ENCODE measurements at regions not wholly inside any gene's neighbourhood (a gene's known extent, or its start where the extent isn't known, plus 50 kb on each side); places are given as distances from the start of the nearest gene placed in this dataset.

DNA sequence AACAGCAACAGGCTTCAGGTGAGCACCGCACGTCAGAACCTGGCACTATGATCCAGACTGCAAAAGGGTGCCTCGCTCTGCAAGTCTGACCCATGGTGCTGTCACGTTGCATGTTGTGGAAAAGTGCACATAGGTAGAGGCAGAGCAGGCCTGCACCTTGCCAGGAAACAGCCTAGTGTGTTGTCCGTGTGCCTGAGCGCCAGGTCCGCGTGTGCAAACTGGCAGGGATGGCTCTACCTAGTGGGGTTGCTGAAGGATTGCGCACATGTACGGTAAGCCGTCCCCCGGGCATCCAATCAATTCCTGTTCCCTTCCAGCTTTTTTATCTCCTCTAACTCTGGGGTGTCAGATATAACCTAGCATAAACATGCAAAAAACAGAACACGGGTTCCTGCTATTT lies 219.5 kb downstream of the NXNL2 start:
- DNase-seq (ENCODE audit: low read depth), result no peak
- TF ChIP-seq, protein P1, sequence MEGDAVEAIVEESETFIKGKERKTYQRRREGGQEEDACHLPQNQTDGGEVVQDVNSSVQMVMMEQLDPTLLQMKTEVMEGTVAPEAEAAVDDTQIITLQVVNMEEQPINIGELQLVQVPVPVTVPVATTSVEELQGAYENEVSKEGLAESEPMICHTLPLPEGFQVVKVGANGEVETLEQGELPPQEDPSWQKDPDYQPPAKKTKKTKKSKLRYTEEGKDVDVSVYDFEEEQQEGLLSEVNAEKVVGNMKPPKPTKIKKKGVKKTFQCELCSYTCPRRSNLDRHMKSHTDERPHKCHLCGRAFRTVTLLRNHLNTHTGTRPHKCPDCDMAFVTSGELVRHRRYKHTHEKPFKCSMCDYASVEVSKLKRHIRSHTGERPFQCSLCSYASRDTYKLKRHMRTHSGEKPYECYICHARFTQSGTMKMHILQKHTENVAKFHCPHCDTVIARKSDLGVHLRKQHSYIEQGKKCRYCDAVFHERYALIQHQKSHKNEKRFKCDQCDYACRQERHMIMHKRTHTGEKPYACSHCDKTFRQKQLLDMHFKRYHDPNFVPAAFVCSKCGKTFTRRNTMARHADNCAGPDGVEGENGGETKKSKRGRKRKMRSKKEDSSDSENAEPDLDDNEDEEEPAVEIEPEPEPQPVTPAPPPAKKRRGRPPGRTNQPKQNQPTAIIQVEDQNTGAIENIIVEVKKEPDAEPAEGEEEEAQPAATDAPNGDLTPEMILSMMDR (IDR thresholded peaks at IDR 0.05; ENCODE audit: control insufficient read depth, extremely low read depth, insufficient read depth), result no peak
- no peak overlapping the region for H3K4me3 ChIP-seq (ENCODE audit: low read depth, low read length)

DNA sequence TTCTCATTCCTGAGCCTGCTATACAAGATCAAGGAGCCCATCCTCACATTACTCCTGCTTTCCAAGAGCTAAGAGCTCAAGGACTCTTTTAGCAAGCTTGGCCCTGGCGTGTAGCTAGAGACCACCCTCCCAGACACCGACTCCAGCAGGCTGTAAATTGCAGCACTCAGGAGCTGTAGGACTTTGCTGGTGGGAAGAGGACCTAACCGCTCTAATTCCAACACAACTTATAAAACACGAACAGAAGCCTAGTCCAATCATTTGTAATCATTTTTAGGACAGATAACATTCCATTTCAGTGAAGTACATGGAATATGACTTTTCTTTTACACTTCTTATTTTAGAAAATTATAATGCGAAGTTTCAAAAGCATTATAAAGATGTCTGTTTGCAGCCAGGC lies 219.9 kb downstream of the NXNL2 start:
- DNase-seq (ENCODE audit: low read depth), result no peak
- TF ChIP-seq, protein P1 (IDR thresholded peaks at IDR 0.05; ENCODE audit: control insufficient read depth, extremely low read depth, insufficient read depth), result no peak
- H3K4me3 ChIP-seq (ENCODE audit: low read depth, low read length), result no peak overlapping the region

DNA sequence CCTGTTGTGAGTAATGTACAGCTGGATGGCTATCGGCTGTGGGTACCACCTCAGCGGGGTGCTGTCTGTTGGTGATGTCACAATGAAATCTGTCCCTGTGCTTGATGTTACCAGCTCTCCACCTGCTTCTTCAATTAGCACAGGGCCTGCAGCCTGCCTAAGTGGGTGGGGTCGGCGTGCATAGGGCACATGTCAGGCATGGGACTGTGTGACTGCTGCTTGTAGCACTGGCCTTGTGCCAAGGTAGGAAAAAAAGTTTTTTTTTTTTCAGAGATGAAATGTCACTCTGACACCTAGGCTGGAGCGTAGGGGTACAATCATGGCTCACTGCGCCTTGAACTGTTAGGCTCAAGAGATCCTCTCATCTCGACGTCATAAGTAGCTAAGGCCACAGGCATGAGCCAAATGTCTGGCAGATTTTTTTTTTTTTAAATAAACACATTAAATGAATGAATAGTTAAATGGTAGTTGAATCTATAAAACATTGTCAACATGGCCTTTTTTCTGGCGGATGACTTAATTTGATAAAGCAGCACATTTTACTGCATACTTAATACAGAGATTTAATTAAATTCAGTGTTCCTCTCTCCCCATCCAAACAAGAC lies 222.5 kb downstream of the NXNL2 start:
- TF ChIP-seq, protein P1 (IDR thresholded peaks at IDR 0.05; ENCODE audit: control insufficient read depth, extremely low read depth, insufficient read depth), result no peak
- no peak for DNase-seq (ENCODE audit: low read depth)
- H3K4me3 ChIP-seq (ENCODE audit: low read depth, low read length), result no peak overlapping the region

DNA sequence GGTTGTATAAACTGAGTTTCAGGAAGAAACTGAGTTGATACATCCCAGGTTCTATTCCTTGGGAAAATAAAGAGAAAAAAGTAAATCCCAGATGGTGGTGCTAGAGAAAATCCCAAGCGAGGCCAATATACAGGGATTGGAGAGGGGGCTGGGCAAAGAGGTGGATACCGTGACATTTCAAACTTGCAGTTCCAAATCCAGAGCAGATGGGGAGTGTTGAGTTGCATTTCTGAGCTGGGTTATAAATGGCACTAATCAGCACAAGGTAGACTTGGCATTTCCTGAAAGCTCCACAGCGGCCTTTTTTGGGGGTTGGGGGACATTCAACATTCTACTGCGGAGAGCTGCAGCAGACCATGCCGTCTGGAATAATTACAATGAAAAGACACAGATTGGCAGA lies 224.4 kb downstream of the NXNL2 start:
- no peak for DNase-seq (ENCODE audit: low read depth)
- TF ChIP-seq, protein P1 (IDR thresholded peaks at IDR 0.05; ENCODE audit: control insufficient read depth, extremely low read depth, insufficient read depth), result no peak
- H3K4me3 ChIP-seq (ENCODE audit: low read depth, low read length), result no peak overlapping the region

DNA sequence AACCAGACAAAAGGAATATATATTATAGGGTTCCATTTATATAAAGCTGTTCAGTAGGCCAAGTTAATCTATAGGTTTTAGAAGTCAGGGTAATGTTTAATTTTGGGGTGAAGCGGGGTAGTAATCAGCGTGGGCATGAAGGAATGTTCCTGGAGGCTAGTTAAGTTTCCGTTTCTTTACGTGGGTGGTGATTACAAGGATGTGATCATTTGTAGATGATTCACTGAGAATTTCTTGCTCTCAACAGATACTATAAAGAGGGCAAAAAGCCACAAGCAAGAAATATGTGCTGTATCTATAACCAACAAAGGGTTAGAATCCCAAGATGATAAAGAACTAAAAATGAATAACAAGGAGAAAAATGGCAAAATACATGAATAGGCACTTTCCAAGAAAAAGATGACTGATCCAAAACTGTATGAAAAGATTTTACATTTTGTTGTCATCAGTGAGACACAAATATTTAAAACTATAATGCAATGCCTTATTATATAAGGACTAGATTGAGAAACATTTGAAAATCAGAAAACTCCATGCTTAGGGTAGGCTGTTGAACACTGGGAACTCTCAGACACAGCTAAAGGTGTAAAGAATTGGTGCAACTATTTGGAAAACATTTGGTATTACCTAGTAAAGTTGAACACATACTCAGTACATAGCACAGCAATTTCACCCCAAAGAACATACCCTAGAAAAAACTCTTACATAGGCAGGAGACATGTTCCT lies 224.3 kb upstream of the S1PR3 start:
- no peak for DNase-seq (ENCODE audit: low read depth)
- H3K4me3 ChIP-seq (ENCODE audit: low read depth, low read length), result no peak overlapping the region
- TF ChIP-seq, protein P1 (IDR thresholded peaks at IDR 0.05; ENCODE audit: control insufficient read depth, extremely low read depth, insufficient read depth), result no peak

DNA sequence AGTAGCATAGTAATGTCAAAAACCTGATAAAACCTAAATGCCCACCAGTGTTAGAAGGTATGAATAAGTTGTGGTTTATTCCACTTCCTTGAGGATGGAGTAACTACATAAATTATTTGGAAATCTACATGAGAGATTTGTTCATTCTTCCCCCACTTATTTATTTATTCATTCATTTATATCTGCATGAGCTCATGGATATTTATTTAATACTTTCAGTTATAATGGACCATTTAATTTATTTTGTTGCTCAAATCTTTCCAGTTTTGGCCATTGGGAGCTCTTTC lies 223.8 kb upstream of the S1PR3 start:
- H3K4me3 ChIP-seq (ENCODE audit: low read depth, low read length), result no peak overlapping the region
- TF ChIP-seq, protein P1 (IDR thresholded peaks at IDR 0.05; ENCODE audit: control insufficient read depth, extremely low read depth, insufficient read depth), result no peak
- no peak for DNase-seq (ENCODE audit: low read depth)

DNA sequence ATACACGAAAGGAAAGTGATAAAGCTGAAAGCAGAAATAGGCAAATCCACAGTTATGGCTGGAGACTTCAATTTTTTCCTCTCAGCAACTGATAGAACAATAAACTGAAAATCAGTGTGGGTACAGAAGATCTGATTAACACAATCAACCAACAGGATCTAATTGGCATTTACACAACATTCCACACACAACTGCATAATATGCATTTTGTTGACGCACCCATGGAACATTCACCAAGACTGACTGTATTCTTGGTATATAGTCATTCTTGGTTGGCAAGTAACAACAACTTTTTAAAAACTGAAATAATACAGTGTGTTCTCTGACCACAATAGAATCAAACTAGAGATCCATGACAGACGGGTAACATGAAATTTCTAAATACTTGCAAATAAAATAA lies 218.7 kb upstream of the S1PR3 start:
- H3K4me3 ChIP-seq (ENCODE audit: low read depth, low read length), result no peak overlapping the region
- DNase-seq (ENCODE audit: low read depth), result no peak
- TF ChIP-seq, protein P1 (IDR thresholded peaks at IDR 0.05; ENCODE audit: control insufficient read depth, extremely low read depth, insufficient read depth), result no peak
